Kidney (tissue), 13 donors: ENCODE measurements at regions not wholly inside any gene's neighbourhood (a gene's known extent, or its start where the extent isn't known, plus 50 kb on each side); places are given as distances from the start of the nearest gene placed in this dataset.

Experiments
- DNase-seq, 5 donors: peaks; one replicate each; pipeline ENCODE4 v3.0.0-alpha.2; 2013 to 2020
- FAIRE-seq: peaks from 2 replicates; lab custom pipeline; 2012; peaks lifted over from hg19 to GRCh38; lab: Jason Lieb, UNC
- H3K27ac ChIP-seq, 2 donors: one replicate each; pipeline ENCODE4 v1.7.0; 2013; ENCODE audit warnings: low read depth in 2 of 2, low read length in 2 of 2, inconsistent platforms in 1 of 2
- H3K27me3 ChIP-seq: one replicate; pipeline ENCODE4 v1.7.1; 2013; ENCODE audit warnings: low read length, inconsistent platforms; ENCODE audit not compliant: control insufficient read depth, insufficient read depth
- H3K36me3 ChIP-seq, 3 donors: one replicate each; pipeline versions ENCODE4 v1.7.0 to v1.7.1; 2013; ENCODE audit warnings: low read length in 3 of 3, control low read depth in 1 of 3, inconsistent platforms in 1 of 3; ENCODE audit not compliant: insufficient read depth in 3 of 3, control insufficient read depth in 2 of 3
- H3K4me1 ChIP-seq, 3 donors: one replicate each; pipeline versions ENCODE4 v1.7.0 to v1.7.1; 2013; ENCODE audit warnings: low read length in 3 of 3, inconsistent platforms in 1 of 3, low read depth in 1 of 3; ENCODE audit not compliant: control insufficient read depth in 2 of 3, insufficient read depth in 2 of 3
- H3K4me3 ChIP-seq, 3 donors: one replicate each; pipeline versions ENCODE4 v1.7.0 to v1.8.1; 2013; ENCODE audit warnings: low read length in 3 of 3, control low read depth in 1 of 3, inconsistent platforms in 1 of 3
- H3K9ac ChIP-seq, 3 donors: one replicate each; pipeline versions ENCODE4 v1.7.0 to v1.7.1; 2013; ENCODE audit warnings: low read length in 3 of 3, control low read depth in 1 of 3, inconsistent platforms in 1 of 3
- H3K9me3 ChIP-seq, 3 donors: one replicate each; pipeline versions ENCODE4 v1.7.0 to v1.7.1; 2013; ENCODE audit warnings: low read length in 3 of 3, control low read depth in 1 of 3, inconsistent platforms in 1 of 3; ENCODE audit not compliant: control insufficient read depth in 2 of 3, insufficient read depth in 1 of 3
- CTCF ChIP-seq: IDR thresholded peaks from 3 replicates; pipeline ENCODE4 v1.5.1; 2012; ENCODE audit warnings: mild to moderate bottlenecking, moderate library complexity, borderline replicate concordance; ENCODE audit not compliant: insufficient read depth; ENCODE audit errors: extremely low read depth
- intact Hi-C: fragments of 100-400 bp; cut with DNase I; formaldehyde crosslinking; loops from one replicate; pipeline ENCODE4 v1.11.1; 2022
- donor health status: control.
- donor health status: control.
- donor health status: control.
- donor health status: control.
- donor health status: control.
- donor health status: DM: yes; HTN: yes; CAD: no.
- donor health status: Normal renal cell carcinoma (clear cell type).

GRCh38 chr5:125302577-125302976 is 556.1 kb upstream of the ZNF608 start:
- no peaks in the 10 kb centered on the region for H3K27me3 ChIP-seq
- H3K27ac ChIP-seq: no peak overlapping the region
- no peaks in the 10 kb centered on the region for H3K4me1 ChIP-seq
- no peak overlapping the region for H3K4me3 ChIP-seq
- intact Hi-C loops: no loop called here
- no peak for TF ChIP-seq CTCF
- DNase-seq (no peak), FAIRE-seq (no peak)
- H3K9ac ChIP-seq: no peak overlapping the region
- H3K36me3 ChIP-seq: no peaks in the 10 kb centered on the region
- no peaks in the 10 kb centered on the region for H3K9me3 ChIP-seq

GRCh38 chr5:125306741-125307140 is 560.3 kb upstream of the ZNF608 start:
- intact Hi-C loops: no loop called here
- Histone ChIP-seq H3K4me3 (no peak overlapping the region), H3K27ac (no peak overlapping the region), H3K4me1 (no peaks in the 10 kb centered on the region), H3K27me3 (no peaks in the 10 kb centered on the region), H3K9me3 (no peaks in the 10 kb centered on the region), H3K36me3 (no peaks in the 10 kb centered on the region), H3K9ac (no peak overlapping the region)
- no peak for TF ChIP-seq CTCF
- DNase-seq (no peak), FAIRE-seq (no peak)

GRCh38 chr5:125310749-125311148 is 564.3 kb upstream of the ZNF608 start:
- intact Hi-C loops: no loop called here
- Histone ChIP-seq H3K36me3 (no peaks in the 10 kb centered on the region), H3K27me3 (no peaks in the 10 kb centered on the region), H3K4me3 (no peak overlapping the region), H3K4me1 (no peaks in the 10 kb centered on the region), H3K27ac (no peak overlapping the region), H3K9me3 (peaks cover 0 to 5% (median 0%) of the 10 kb centered on the region in 3 donors), H3K9ac (no peak overlapping the region)
- DNase-seq: no peak
- FAIRE-seq: no peak
- TF ChIP-seq CTCF: no peak

- H3K36me3 ChIP-seq: no peaks in the 10 kb centered on the region
- H3K4me3 ChIP-seq: no peak overlapping the region
- intact Hi-C loops: no loop called here
These were observed 565.3 kb upstream of the ZNF608 start for GRCh38 chr5:125311743-125312142.

More at GRCh38 chr5:125311743-125312142, 565.3 kb upstream of the ZNF608 start:
- no peak for DNase-seq
- Histone ChIP-seq H3K9ac (no peak overlapping the region), H3K27me3 (no peaks in the 10 kb centered on the region), H3K9me3 (peaks cover 0 to 5% (median 0%) of the 10 kb centered on the region in 3 donors), H3K27ac (no peak overlapping the region), H3K4me1 (no peaks in the 10 kb centered on the region)
- TF ChIP-seq CTCF: no peak
- no peak for FAIRE-seq
